ENCODE measurements at regions not wholly inside any gene's neighbourhood (a gene's known extent, or its start where the extent isn't known, plus 50 kb on each side); places are given as distances from the start of the nearest gene placed in this dataset.

DNA sequence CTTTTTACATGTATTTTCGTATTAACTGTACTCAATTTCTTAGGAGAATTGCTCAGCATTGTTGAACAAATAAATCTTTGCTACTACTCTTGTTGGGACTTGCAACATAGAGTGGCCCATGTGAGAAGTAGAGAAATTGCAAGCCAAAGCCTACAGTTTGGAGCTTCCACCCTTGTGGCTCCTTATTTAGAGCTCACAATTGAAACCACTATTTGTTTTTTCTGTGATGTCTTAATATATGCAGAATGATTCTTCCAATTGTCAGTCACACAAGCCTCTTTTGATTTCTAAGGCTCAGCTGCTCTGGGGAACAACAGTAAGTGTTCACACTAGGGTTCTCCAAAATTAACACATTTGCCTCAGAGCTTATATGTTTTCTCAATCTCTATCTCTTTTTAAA, 60.2 kb upstream of the GALNT13 start:
- TF ChIP-seq POLR2A (IDR thresholded peaks at IDR 0.05) = no peak
- TF ChIP-seq CTCF (IDR thresholded peaks at IDR 0.05) = no peak

Data from body of pancreas (tissue), 4 donors.